ENCODE measurements at regions not wholly inside any gene's neighbourhood (a gene's known extent, or its start where the extent isn't known, plus 50 kb on each side); places are given as distances from the start of the nearest gene placed in this dataset.

DNA sequence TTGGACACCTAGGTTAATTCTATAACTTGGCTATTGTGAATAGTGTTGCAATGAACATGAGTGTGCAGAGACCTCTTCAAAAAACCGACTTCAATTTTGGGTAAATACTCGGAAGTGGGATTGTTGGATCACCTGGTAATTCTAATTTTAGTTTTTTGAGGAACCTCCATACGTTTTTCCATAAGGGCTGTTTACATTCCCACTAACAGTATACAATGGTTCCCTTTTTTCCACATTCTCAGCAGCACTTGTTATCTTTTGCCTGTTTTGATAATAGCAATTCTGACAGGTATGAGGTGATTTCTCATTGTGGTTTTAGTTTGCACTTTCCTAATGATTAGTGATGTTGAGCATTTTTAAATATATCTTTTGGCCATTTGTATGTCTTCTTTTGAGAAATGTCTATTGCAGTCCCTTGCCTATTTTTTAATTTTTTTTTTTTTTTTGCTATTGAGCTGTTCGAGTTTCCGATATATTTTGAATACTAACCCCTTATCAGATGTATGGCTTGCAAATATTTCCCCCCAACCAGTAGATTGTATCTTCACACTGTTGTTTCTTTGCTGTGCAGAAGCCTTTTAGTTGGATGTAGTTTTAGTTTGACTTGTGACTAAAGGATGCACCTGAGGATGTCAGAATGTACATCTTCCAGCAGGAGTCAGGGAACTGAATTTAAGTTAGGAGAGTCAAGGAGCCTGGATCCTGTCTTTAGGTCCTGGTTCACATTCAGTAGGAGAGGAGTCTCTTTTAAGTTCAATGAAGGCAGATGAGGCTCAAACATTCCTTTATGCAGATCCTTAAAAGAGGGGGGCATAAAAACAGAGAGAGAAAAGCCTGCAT is 120.0 kb downstream of the S1PR1 start:
- Histone ChIP-seq H3K9ac (ENCODE audit: insufficient read length) (no peak overlapping the region), H3K36me3 (ENCODE audit: insufficient read depth, low read length) (no peaks in the 10 kb centered on the region), H3K27ac (no peak overlapping the region), H3K9me3 (ENCODE audit: low read depth, low read length) (no peaks in the 10 kb centered on the region), H3K4me3 (no peak overlapping the region)
- no peak for DNase-seq (ENCODE audit: low read depth, low spot score)
- no peak for TF ChIP-seq POLR2AphosphoS5 (IDR thresholded peaks at IDR 0.05; ENCODE audit: borderline replicate concordance, low read depth, low read length)
- no peak for TF ChIP-seq FOXP2 (optimal IDR thresholded peaks at IDR 0.05; ENCODE audit: control extremely low read depth, extremely low read length, insufficient read depth)
- no peak for TF ChIP-seq EZH2 (IDR thresholded peaks at IDR 0.05)

DNA sequence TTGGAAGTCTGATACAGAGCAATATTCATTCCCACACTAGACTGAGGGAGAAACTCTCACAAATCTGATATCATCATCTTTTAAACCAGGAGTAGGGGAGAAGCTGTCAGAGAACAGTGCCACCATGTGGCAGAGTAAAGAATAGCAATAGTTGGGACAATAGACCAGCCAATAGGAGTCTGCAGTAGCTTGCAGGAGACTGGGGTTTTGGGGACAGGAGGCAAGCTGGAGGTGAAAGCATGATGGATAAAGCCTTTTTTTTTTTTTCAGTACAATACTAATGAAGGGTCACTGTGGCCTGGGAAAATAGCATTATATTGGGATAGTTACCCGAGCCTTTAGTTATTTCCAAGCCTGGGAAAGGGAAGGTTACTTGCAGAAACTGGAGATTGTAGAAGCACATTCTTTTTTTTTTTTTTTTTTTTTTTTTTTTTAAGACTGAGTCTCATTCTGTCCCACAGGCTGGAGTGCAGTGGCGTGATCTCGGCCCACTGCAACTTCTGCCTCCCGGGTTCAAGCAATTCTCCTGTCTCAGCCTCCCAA is 120.7 kb downstream of the S1PR1 start:
- Histone ChIP-seq H3K27ac (no peak overlapping the region), H3K9ac (ENCODE audit: insufficient read length) (no peak overlapping the region), H3K4me3 (no peak overlapping the region), H3K9me3 (ENCODE audit: low read depth, low read length) (no peaks in the 10 kb centered on the region), H3K36me3 (ENCODE audit: insufficient read depth, low read length) (no peaks in the 10 kb centered on the region)
- peak; percentile 53 for DNase-seq (ENCODE audit: low read depth, low spot score)
- TF ChIP-seq EZH2 (IDR thresholded peaks at IDR 0.05) (no peak), POLR2AphosphoS5 (IDR thresholded peaks at IDR 0.05; ENCODE audit: borderline replicate concordance, low read depth, low read length) (no peak), FOXP2 (optimal IDR thresholded peaks at IDR 0.05; ENCODE audit: control extremely low read depth, extremely low read length, insufficient read depth) (no peak)

DNA sequence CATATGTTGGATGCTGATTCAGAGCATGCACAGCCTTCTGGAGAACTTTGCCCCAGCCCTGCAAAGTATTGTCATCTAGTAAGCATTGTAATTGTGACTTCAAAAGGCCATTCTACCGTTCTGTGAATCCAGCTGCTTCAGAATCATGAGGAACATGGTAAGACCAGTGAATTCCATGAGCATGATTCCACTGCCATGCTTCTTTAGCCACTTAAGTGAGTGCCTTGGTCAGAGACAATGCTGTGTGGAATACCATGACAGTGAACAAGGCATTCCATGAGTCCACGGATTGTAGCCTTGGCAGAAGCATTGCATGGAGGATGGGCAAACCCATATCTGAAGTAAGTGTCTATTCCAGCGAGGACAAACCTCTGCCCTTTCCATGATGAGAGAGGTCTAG is 123.7 kb downstream of the S1PR1 start:
- H3K27ac ChIP-seq = no peak overlapping the region
- TF ChIP-seq POLR2AphosphoS5 (IDR thresholded peaks at IDR 0.05; ENCODE audit: borderline replicate concordance, low read depth, low read length) (no peak), FOXP2 (optimal IDR thresholded peaks at IDR 0.05; ENCODE audit: control extremely low read depth, extremely low read length, insufficient read depth) (no peak), EZH2 (IDR thresholded peaks at IDR 0.05) (no peak)
- no peaks in the 10 kb centered on the region for H3K9me3 ChIP-seq (ENCODE audit: low read depth, low read length)
- no peak for DNase-seq (ENCODE audit: low read depth, low spot score)
- H3K4me3 ChIP-seq = no peak overlapping the region
- no peak overlapping the region for H3K9ac ChIP-seq (ENCODE audit: insufficient read length)
- H3K36me3 ChIP-seq (ENCODE audit: insufficient read depth, low read length) = no peaks in the 10 kb centered on the region

DNA sequence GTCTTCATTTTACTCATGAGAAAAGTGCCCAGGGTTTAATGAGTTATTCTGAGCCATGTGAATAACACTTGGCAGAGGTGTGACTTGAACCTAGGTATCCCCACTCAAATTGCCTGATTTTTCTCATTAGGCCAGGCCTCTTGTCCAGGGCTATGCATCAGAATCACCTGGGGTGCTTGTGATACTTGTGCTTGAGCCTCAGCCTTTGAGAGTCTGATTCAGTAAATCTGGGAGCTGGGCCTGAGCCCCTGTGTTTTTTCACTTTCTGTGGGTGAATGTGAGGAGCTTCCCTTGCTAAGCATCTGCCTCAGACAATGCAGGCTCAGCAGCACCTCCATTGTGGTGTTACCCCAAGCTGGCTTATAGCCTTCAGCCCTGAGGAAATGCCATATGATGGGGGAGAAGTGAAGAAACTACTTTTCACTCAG is 127.1 kb downstream of the S1PR1 start:
- Histone ChIP-seq H3K36me3 (ENCODE audit: insufficient read depth, low read length) (no peaks in the 10 kb centered on the region), H3K27ac (no peak overlapping the region), H3K9ac (ENCODE audit: insufficient read length) (no peak overlapping the region), H3K9me3 (ENCODE audit: low read depth, low read length) (no peaks in the 10 kb centered on the region), H3K4me3 (no peak overlapping the region)
- DNase-seq (ENCODE audit: low read depth, low spot score) = no peak
- TF ChIP-seq EZH2 (IDR thresholded peaks at IDR 0.05) = no peak
- TF ChIP-seq FOXP2 (optimal IDR thresholded peaks at IDR 0.05; ENCODE audit: control extremely low read depth, extremely low read length, insufficient read depth) = no peak
- TF ChIP-seq POLR2AphosphoS5 (IDR thresholded peaks at IDR 0.05; ENCODE audit: borderline replicate concordance, low read depth, low read length) = no peak

DNA sequence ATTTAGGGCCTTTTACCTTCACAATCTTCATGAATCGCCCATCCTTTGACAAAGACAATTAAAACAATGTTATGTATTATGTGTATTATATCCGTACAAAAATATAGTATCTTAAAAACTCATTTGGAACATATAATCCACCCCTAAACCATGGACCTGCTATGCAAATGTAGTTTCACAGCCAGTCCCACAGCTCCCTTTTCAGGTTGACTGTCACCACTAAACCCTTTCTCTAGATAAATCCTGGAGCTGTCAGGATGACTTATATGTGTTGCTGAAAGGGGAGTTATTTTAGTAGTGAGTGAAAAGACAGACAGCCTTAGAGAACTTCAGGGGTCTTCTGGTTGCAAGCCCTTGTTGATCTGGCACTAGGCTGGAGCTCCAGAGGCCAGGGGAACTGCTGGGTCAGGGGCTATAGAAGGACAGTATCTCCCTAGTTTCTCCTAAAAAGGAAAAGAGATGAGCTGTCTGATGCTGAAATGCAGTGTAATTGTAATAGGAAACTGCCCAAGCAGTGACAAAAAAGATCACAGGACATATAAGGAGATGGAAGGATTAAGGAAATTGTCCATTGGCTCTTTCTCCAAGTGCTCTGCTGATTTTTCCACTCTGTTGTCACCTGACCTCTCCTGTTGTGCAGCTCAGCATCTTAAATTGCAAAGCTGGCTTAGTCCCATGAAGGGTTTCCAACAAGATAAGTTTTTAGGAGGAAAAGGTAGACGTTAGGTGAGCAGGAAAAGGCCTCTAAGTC is 127.7 kb downstream of the S1PR1 start:
- no peak overlapping the region for H3K9ac ChIP-seq (ENCODE audit: insufficient read length)
- no peak for DNase-seq (ENCODE audit: low read depth, low spot score)
- H3K27ac ChIP-seq = no peak overlapping the region
- no peak overlapping the region for H3K4me3 ChIP-seq
- TF ChIP-seq EZH2 (IDR thresholded peaks at IDR 0.05) (no peak), FOXP2 (optimal IDR thresholded peaks at IDR 0.05; ENCODE audit: control extremely low read depth, extremely low read length, insufficient read depth) (no peak), POLR2AphosphoS5 (IDR thresholded peaks at IDR 0.05; ENCODE audit: borderline replicate concordance, low read depth, low read length) (no peak)
- no peaks in the 10 kb centered on the region for H3K36me3 ChIP-seq (ENCODE audit: insufficient read depth, low read length)
- H3K9me3 ChIP-seq (ENCODE audit: low read depth, low read length) = no peaks in the 10 kb centered on the region

DNA sequence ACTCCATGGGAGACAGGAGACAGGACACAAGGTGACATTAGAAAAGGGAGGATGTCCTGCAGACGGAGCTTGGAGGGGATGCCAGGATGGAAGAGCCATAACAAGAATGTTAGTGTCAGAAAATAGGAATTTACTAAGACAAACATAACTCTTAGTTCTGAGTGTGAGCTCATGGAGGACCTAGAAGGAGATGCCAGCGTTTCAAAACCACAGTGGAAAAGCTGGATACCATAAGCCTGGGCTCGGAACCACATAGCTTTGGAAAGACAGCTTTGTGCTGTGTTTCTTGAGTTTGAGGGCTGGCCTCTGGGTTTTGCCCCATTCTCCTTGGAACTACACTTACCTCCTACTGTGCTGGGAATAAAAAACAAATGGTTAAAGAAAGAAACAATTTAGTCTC is 128.4 kb downstream of the S1PR1 start:
- Histone ChIP-seq H3K4me3 (no peak overlapping the region), H3K36me3 (ENCODE audit: insufficient read depth, low read length) (no peaks in the 10 kb centered on the region), H3K9ac (ENCODE audit: insufficient read length) (no peak overlapping the region), H3K9me3 (ENCODE audit: low read depth, low read length) (no peaks in the 10 kb centered on the region), H3K27ac (no peak overlapping the region)
- TF ChIP-seq POLR2AphosphoS5 (IDR thresholded peaks at IDR 0.05; ENCODE audit: borderline replicate concordance, low read depth, low read length) = no peak
- no peak for TF ChIP-seq EZH2 (IDR thresholded peaks at IDR 0.05)
- TF ChIP-seq FOXP2 (optimal IDR thresholded peaks at IDR 0.05; ENCODE audit: control extremely low read depth, extremely low read length, insufficient read depth) = no peak
- DNase-seq (ENCODE audit: low read depth, low spot score) = no peak

DNA sequence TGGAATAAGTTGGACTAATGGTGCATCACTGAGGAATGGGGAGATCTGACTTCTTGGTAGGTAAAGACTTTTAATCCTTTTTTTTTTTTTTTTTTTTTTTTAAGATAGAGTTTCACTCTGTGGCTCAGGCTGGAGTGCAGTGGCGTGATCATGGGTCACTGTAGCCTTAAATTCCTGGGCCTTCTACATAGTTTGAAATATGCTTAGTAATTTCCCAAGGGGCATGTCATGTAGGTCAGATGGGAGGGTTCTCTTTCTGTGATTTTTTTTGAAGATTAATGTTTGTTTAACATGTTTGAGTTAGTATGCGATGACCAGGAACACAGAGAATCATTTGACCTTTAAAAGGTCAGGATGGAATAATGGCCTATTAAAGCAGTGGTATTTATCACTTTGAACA is 129.1 kb downstream of the S1PR1 start:
- Histone ChIP-seq H3K27ac (no peak overlapping the region), H3K9me3 (ENCODE audit: low read depth, low read length) (no peaks in the 10 kb centered on the region), H3K4me3 (no peak overlapping the region), H3K9ac (ENCODE audit: insufficient read length) (no peak overlapping the region), H3K36me3 (ENCODE audit: insufficient read depth, low read length) (no peaks in the 10 kb centered on the region)
- no peak for DNase-seq (ENCODE audit: low read depth, low spot score)
- TF ChIP-seq POLR2AphosphoS5 (IDR thresholded peaks at IDR 0.05; ENCODE audit: borderline replicate concordance, low read depth, low read length) (no peak), FOXP2 (optimal IDR thresholded peaks at IDR 0.05; ENCODE audit: control extremely low read depth, extremely low read length, insufficient read depth) (no peak), EZH2 (IDR thresholded peaks at IDR 0.05) (no peak)

DNA sequence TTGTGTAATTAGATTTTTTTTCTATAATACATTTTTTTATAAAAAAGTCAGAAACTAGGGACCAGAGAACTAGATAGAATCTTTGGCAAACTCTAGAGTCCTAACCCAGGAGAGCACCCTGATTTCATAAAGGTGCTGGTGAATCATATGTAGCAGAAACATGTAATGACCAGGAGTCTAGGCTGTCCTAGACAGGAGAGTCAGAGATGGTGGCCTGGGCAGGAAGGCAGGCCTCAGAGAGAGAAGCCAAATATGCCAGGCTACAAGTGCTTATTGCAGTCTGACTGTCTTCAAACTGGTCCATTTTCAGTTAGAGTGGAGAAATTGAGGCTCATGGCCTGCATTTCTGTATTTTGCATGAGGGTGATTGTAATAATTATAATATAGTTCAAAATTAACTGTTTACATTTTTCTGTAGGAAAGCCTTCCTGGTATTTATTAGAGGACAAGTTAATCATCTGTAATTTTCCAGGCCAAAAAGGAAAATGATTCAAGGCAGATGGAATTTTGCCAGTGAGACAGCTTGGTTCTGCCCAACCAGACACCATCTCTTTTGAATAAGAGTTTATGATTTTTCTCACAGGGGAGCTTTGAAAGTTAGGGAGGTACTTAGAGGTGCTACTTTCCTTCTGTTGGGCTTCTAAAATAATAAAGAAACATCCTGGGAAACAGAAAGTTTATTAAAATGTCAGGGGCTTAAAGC is 129.8 kb downstream of the S1PR1 start:
- TF ChIP-seq POLR2AphosphoS5 (IDR thresholded peaks at IDR 0.05; ENCODE audit: borderline replicate concordance, low read depth, low read length) = no peak
- no peak for TF ChIP-seq FOXP2 (optimal IDR thresholded peaks at IDR 0.05; ENCODE audit: control extremely low read depth, extremely low read length, insufficient read depth)
- no peak for TF ChIP-seq EZH2 (IDR thresholded peaks at IDR 0.05)
- no peak overlapping the region for H3K9ac ChIP-seq (ENCODE audit: insufficient read length)
- no peak overlapping the region for H3K4me3 ChIP-seq
- DNase-seq (ENCODE audit: low read depth, low spot score) = no peak
- H3K9me3 ChIP-seq (ENCODE audit: low read depth, low read length) = no peaks in the 10 kb centered on the region
- no peaks in the 10 kb centered on the region for H3K36me3 ChIP-seq (ENCODE audit: insufficient read depth, low read length)
- H3K27ac ChIP-seq = no peak overlapping the region
